ENCODE measurements at regions not wholly inside any gene's neighbourhood (a gene's known extent, or its start where the extent isn't known, plus 50 kb on each side); places are given as distances from the start of the nearest gene placed in this dataset.
"Not testable (repeated sequence)": the region's sequence is repeated elsewhere in the genome, so short reads cannot be mapped to it uniquely, and the experiment has no call there.

DNA sequence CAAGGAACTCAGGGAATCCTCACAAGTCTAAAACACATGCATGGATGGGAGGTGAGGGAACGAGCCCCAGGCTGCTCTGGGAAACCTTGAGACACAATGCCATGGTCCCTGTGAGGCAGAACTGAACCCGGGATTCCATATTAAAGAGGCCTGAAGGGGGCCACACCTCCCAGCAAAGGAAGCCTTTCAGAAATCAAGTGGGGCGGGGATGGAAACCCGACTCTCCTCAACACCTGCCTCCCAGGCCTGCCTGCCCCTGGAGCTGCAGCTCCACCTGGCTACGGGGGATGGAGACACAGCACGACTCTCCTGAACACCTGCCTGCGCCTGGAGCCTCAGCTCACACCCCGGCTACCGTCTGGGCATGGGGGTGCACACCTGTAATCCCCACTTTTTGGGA is 77.8 kb upstream of the LPCAT1 start:
- TF ChIP-seq EZH2 (IDR thresholded peaks at IDR 0.05; ENCODE audit: borderline replicate concordance, insufficient read depth, low read depth, low read length, poor library complexity, severe bottlenecking); CTCF (IDR thresholded peaks at IDR 0.05): not testable (repeated sequence)
